Limb (tissue), 2 donors: ENCODE measurements at regions not wholly inside any gene's neighbourhood (a gene's known extent, or its start where the extent isn't known, plus 50 kb on each side); places are given as distances from the start of the nearest gene placed in this dataset.

Source experiments
- DNase-seq, 2 donors: peaks; one replicate each; pipeline ENCODE4 v3.0.0-alpha.2; 2016; ENCODE audit errors: extremely low spot score in 2 of 2

GRCh38 chr15:87805117-87805820 lies 451.3 kb downstream of the NTRK3 start:
- no peak for DNase-seq

GRCh38 chr15:87804451-87804850 lies 452.1 kb downstream of the NTRK3 start:
- no peak for DNase-seq

GRCh38 chr15:87799838-87800237 lies 456.7 kb downstream of the NTRK3 start:
- DNase-seq: no peak

GRCh38 chr15:87799428-87799827 lies 457.1 kb downstream of the NTRK3 start:
- DNase-seq: no peak

- DNase-seq: no peak
Measured at GRCh38 chr15:87793725-87794124, 462.8 kb downstream of the NTRK3 start.

GRCh38 chr15:87792250-87793040 lies 464.1 kb downstream of the NTRK3 start:
- no peak for DNase-seq

GRCh38 chr15:87781959-87782625 lies 474.4 kb downstream of the NTRK3 start:
- no peak for DNase-seq

GRCh38 chr15:87779746-87780145 lies 476.8 kb downstream of the NTRK3 start:
- no peak for DNase-seq

- no peak for DNase-seq
Measured at GRCh38 chr15:87778358-87778757, 478.2 kb downstream of the NTRK3 start.

GRCh38 chr15:87777054-87777561 lies 479.4 kb downstream of the NTRK3 start:
- no peak for DNase-seq

GRCh38 chr15:87767516-87767915 lies 489.0 kb downstream of the NTRK3 start:
- no peak for DNase-seq

GRCh38 chr15:87764461-87765240 lies 491.9 kb downstream of the NTRK3 start:
- no peak for DNase-seq

- no peak for DNase-seq
Measured at GRCh38 chr15:87763837-87764236, 492.7 kb downstream of the NTRK3 start.

- DNase-seq: no peak
Measured at GRCh38 chr15:87761736-87762509, 494.6 kb downstream of the NTRK3 start.

- no peak for DNase-seq
Measured at GRCh38 chr15:87760547-87761314, 495.8 kb downstream of the NTRK3 start.

GRCh38 chr15:87758794-87759418 lies 497.6 kb downstream of the NTRK3 start:
- DNase-seq: no peak

- DNase-seq: no peak
Measured at GRCh38 chr15:87757084-87757483, 499.5 kb downstream of the NTRK3 start.

GRCh38 chr15:87756072-87756471 lies 500.5 kb downstream of the NTRK3 start:
- DNase-seq: no peak

GRCh38 chr15:87755226-87755625 lies 501.3 kb downstream of the NTRK3 start:
- DNase-seq: no peak
